Eye (tissue), 1 donor: ENCODE measurements at regions not wholly inside any gene's neighbourhood (a gene's known extent, or its start where the extent isn't known, plus 50 kb on each side); places are given as distances from the start of the nearest gene placed in this dataset.
"Not testable (repeated sequence)": the region's sequence is repeated elsewhere in the genome, so short reads cannot be mapped to it uniquely, and the experiment has no call there.

Source experiments
- DNase-seq: peaks from one replicate; pipeline ENCODE4 v3.0.0-alpha.2; 2015

GRCh38 chr2:66632882-66633281 is 198.0 kb downstream of the MEIS1 start:
- not testable (repeated sequence) for DNase-seq

GRCh38 chr2:66633631-66634030 is 198.7 kb downstream of the MEIS1 start:
- DNase-seq, result no peak

- DNase-seq, result no peak
Measured at GRCh38 chr2:66634784-66635183, 199.9 kb downstream of the MEIS1 start.

GRCh38 chr2:66641685-66642084 is 206.8 kb downstream of the MEIS1 start:
- no peak for DNase-seq

- not testable (repeated sequence) for DNase-seq
Measured at GRCh38 chr2:66648081-66648480, 213.2 kb downstream of the MEIS1 start.

GRCh38 chr2:66649006-66649405 is 214.1 kb downstream of the MEIS1 start:
- no peak for DNase-seq

GRCh38 chr2:66651295-66651694 is 216.4 kb downstream of the MEIS1 start:
- no peak for DNase-seq

GRCh38 chr2:66660804-66661203 is 225.9 kb downstream of the MEIS1 start:
- no peak for DNase-seq

- no peak for DNase-seq
Measured at GRCh38 chr2:66661253-66662173, 226.6 kb downstream of the MEIS1 start.

- no peak for DNase-seq
Measured at GRCh38 chr2:66665124-66665984, 230.4 kb downstream of the MEIS1 start.

GRCh38 chr2:66667301-66667700 is 232.4 kb downstream of the MEIS1 start:
- DNase-seq, result no peak

- DNase-seq, result no peak
Measured at GRCh38 chr2:66673286-66673685, 238.4 kb downstream of the MEIS1 start.

- DNase-seq, result no peak
Measured at GRCh38 chr2:66674087-66674486, 239.2 kb downstream of the MEIS1 start.

GRCh38 chr2:66675591-66675990 is 240.7 kb downstream of the MEIS1 start:
- DNase-seq, result no peak

GRCh38 chr2:66679442-66679841 is 244.5 kb downstream of the MEIS1 start:
- DNase-seq, result peak; percentile 50

GRCh38 chr2:66682476-66682875 is 247.6 kb downstream of the MEIS1 start:
- no peak for DNase-seq

GRCh38 chr2:66683064-66683463 is 248.1 kb downstream of the MEIS1 start:
- no peak for DNase-seq

- DNase-seq, result no peak
Measured at GRCh38 chr2:66683599-66683998, 248.7 kb downstream of the MEIS1 start.

- no peak for DNase-seq
Measured at GRCh38 chr2:66684289-66684688, 249.4 kb downstream of the MEIS1 start.

- DNase-seq, result peak; percentile 35
Measured at GRCh38 chr2:66686755-66687154, 251.8 kb downstream of the MEIS1 start.

GRCh38 chr2:66688951-66689350 is 254.0 kb downstream of the MEIS1 start:
- DNase-seq, result no peak

GRCh38 chr2:66689456-66690051 is 254.6 kb downstream of the MEIS1 start:
- no peak for DNase-seq
